DND-41 (cell line): ENCODE measurements at regions not wholly inside any gene's neighbourhood (a gene's known extent, or its start where the extent isn't known, plus 50 kb on each side); places are given as distances from the start of the nearest gene placed in this dataset.

Source experiments
- EZH2 ChIP-seq: IDR thresholded peaks from 3 replicates; pipeline ENCODE4 v1.6.1; 2012; ENCODE audit warnings: borderline replicate concordance, low read depth, mild to moderate bottlenecking, moderate library complexity, low read length, inconsistent platforms; ENCODE audit not compliant: severe bottlenecking
- TF ChIP-seq, protein P1 (sequence below): IDR thresholded peaks from 2 replicates; pipeline ENCODE4 v1.5.1; 2012; ENCODE audit warnings: borderline replicate concordance, low read length, moderate library complexity, mild to moderate bottlenecking; ENCODE audit not compliant: poor library complexity, severe bottlenecking; ENCODE audit errors: extremely low read depth

DNA sequence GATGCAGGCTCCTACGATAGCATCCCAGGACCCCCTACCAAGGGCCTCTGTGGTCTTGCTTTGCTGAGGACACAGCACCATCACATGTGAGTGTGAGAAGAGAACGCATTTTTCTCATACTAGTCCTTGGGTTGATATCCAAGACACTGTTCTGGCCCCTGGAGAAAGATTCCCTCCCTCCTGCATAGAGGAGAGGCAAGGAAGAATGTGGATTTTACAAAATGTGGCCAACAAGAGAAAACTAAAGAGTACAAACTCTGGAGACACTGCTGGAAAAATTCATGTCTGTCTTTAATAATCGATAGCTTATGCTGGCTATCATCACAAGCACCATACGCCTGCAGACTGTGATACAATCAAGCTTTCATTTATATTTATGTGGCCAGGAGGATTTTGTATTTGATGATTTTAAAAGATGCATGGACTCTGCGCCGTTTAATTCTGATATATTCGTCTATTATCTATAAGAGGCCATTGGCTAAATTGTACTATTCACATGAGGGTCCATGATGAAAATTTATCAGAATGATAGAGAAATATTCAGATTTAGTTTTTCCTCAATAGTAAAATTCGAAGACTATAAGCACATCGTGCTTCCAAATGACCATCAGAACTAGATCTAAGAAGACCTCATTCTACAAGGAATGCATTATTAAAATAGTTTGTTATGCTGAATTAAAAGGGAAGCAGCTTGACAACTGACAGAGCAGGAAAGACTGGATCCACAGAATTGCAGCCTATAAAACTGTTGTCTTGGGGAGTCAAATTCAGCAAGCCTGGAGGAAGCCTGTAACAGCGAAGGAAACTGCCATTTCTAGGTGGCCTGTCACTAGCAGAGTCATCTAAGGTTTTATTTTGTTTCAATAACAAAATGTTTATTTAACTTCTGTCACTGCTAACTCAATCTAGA is 578.7 kb downstream of the DIAPH3 start:
- TF ChIP-seq EZH2 = no peak
- TF ChIP-seq, protein P1, sequence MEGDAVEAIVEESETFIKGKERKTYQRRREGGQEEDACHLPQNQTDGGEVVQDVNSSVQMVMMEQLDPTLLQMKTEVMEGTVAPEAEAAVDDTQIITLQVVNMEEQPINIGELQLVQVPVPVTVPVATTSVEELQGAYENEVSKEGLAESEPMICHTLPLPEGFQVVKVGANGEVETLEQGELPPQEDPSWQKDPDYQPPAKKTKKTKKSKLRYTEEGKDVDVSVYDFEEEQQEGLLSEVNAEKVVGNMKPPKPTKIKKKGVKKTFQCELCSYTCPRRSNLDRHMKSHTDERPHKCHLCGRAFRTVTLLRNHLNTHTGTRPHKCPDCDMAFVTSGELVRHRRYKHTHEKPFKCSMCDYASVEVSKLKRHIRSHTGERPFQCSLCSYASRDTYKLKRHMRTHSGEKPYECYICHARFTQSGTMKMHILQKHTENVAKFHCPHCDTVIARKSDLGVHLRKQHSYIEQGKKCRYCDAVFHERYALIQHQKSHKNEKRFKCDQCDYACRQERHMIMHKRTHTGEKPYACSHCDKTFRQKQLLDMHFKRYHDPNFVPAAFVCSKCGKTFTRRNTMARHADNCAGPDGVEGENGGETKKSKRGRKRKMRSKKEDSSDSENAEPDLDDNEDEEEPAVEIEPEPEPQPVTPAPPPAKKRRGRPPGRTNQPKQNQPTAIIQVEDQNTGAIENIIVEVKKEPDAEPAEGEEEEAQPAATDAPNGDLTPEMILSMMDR = no peak
